GM23248 (cell line): ENCODE measurements at regions not wholly inside any gene's neighbourhood (a gene's known extent, or its start where the extent isn't known, plus 50 kb on each side); places are given as distances from the start of the nearest gene placed in this dataset.

ENCODE experiments used
- DNase-seq: peaks from one replicate; pipeline ENCODE4 v3.0.0-alpha.2; 2015
- H2AFZ ChIP-seq: fragments of 200-600 bp; sonication (generic); 2 replicates; pipeline ENCODE4 v1.6.1; 2016; ENCODE audit warnings: antibody characterized with exemption
- H3F3A ChIP-seq: fragments of 200-600 bp; sonication (generic); 2 replicates; pipeline ENCODE4 v1.6.1; 2016; ENCODE audit warnings: mild to moderate bottlenecking, antibody characterized with exemption, mixed run types; ENCODE audit not compliant: insufficient read depth
- H3K27ac ChIP-seq: fragments of 200-600 bp; sonication (generic); 2 replicates; pipeline ENCODE4 v1.5.1; 2016; ENCODE audit warnings: mild to moderate bottlenecking
- H3K27me3 ChIP-seq: fragments of 200-600 bp; sonication (generic); replicated peaks from 2 replicates; pipeline ENCODE4 v1.6.1; 2016; ENCODE audit warnings: mild to moderate bottlenecking; ENCODE audit not compliant: insufficient read depth
- H3K36me3 ChIP-seq: fragments of 200-600 bp; sonication (generic); 2 replicates; pipeline ENCODE4 v1.6.1; 2016; ENCODE audit warnings: low read depth, mild to moderate bottlenecking
- H3K4me1 ChIP-seq: fragments of 200-600 bp; sonication (generic); 2 replicates; pipeline ENCODE4 v1.6.1; 2016; ENCODE audit warnings: mild to moderate bottlenecking; ENCODE audit not compliant: insufficient read depth
- H3K4me2 ChIP-seq: fragments of 200-600 bp; sonication (generic); one replicate; pipeline ENCODE4 v1.6.1; 2016; ENCODE audit warnings: mild to moderate bottlenecking; ENCODE audit not compliant: unreplicated experiment
- H3K4me3 ChIP-seq: fragments of 200-600 bp; sonication (generic); 2 replicates; pipeline ENCODE4 v1.5.1; 2016; ENCODE audit warnings: mild to moderate bottlenecking
- H3K79me2 ChIP-seq: fragments of 200-600 bp; sonication (generic); 2 replicates; pipeline ENCODE4 v1.6.1; 2016; ENCODE audit warnings: mild to moderate bottlenecking; ENCODE audit not compliant: insufficient read depth
- H3K9ac ChIP-seq: fragments of 200-600 bp; sonication (generic); 2 replicates; pipeline ENCODE4 v1.6.1; 2016; ENCODE audit warnings: mild to moderate bottlenecking
- H3K9me2 ChIP-seq: fragments of 200-600 bp; sonication (generic); 2 replicates; pipeline ENCODE4 v1.6.1; 2016; ENCODE audit warnings: mixed run types, mild to moderate bottlenecking, moderate library complexity; ENCODE audit not compliant: insufficient read depth
- H3K9me3 ChIP-seq: fragments of 200-600 bp; sonication (generic); one replicate; pipeline ENCODE4 v1.6.1; 2017; ENCODE audit warnings: low read depth
- H4K20me1 ChIP-seq: fragments of 200-600 bp; sonication (generic); 2 replicates; pipeline ENCODE4 v1.6.0; 2016; ENCODE audit not compliant: insufficient read depth
- EZH2 ChIP-seq: fragments of 200-600 bp; sonication (generic); IDR thresholded peaks from 2 replicates; pipeline ENCODE4 v1.6.1; 2018; ENCODE audit warnings: antibody characterized with exemption, mild to moderate bottlenecking; ENCODE audit not compliant: insufficient read depth, poor library complexity, severe bottlenecking
- EZH2phosphoT487 ChIP-seq: fragments of 200-600 bp; sonication (generic); IDR thresholded peaks from 2 replicates; pipeline ENCODE4 v1.6.1; 2018; ENCODE audit warnings: antibody characterized with exemption, moderate library complexity, mild to moderate bottlenecking, low read depth; ENCODE audit not compliant: insufficient read depth
- WGBS, 2 experiments: methylation state at CpG; one replicate each; pipeline ENCODE4 v1.1.6; 2015 to 2017; ENCODE audit warnings: low lambda C conversion rate in 2 of 2, low coverage in 1 of 2; ENCODE audit errors: missing lambda C conversion rate in 2 of 2; 5-methylcytosine and 5-hydroxymethylcytosine counted together
- in situ Hi-C: fragments of 300-500 bp; cut with MboI; formaldehyde crosslinking; loops from 2 replicates; pipeline ENCODE4 v1.15.0; 2020

GRCh38 chr20:57897891-57898290, 188.1 kb upstream of the PMEPA1 start:
- in situ Hi-C loops, result no loop called here
- H3F3A ChIP-seq, result no peaks in the 10 kb centered on the region
- H3K27ac ChIP-seq, result no peak overlapping the region
- H3K27me3 ChIP-seq, result peaks cover 10% of the 10 kb centered on the region
- no peak overlapping the region for H3K9ac ChIP-seq
- no peak overlapping the region for H2AFZ ChIP-seq
- H3K79me2 ChIP-seq, result no peaks in the 10 kb centered on the region
- H3K4me2 ChIP-seq, result no peak overlapping the region
- TF ChIP-seq EZH2, result no peak
- TF ChIP-seq EZH2phosphoT487, result no peak
- no peaks in the 10 kb centered on the region for H4K20me1 ChIP-seq
- no peaks in the 10 kb centered on the region for H3K9me3 ChIP-seq
- WGBS, 2 experiments, result 95 to 97% methylated on average over 4 of the region's 4 CpGs
- DNase-seq, result no peak
- no peaks in the 10 kb centered on the region for H3K36me3 ChIP-seq
- no peak overlapping the region for H3K4me3 ChIP-seq
- H3K9me2 ChIP-seq, result no peaks in the 10 kb centered on the region
- peaks cover 10% of the 10 kb centered on the region for H3K4me1 ChIP-seq

DNA sequence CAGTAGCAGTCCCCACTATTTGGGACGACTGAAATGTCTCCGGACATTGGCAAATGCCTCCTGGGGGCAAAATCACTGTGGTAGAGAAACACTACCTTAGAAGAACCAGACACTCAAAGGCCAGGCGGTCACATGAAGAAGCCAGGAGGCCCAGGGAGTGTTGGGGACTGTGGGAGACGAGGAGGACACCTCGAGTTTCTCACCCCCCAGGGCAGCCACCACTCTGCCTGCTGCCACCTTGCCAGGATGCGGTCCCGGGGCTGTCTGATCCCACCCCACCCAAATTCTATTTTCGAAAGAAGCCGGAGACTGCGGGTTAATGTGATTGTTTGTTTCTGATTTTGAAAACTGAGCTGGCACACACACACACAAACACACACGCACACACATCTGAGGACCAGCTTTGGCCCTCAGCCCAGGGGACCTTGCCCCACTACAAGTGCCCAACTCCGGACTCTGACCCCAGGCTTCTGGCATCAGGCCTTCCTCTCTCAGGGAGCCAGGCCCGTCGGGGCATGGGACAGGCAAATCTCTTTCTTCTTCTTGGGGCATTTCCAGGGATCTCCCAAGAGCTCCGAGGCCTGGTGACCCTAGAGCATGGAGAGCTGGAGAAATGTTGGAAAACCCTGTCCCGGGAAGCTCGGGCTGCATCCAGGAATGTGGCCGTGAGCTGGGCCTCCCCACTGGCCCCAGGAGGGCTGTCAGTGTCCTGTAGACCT, 187.5 kb upstream of the PMEPA1 start:
- no peak overlapping the region for H3K4me2 ChIP-seq
- no peaks in the 10 kb centered on the region for H3K9me2 ChIP-seq
- H3F3A ChIP-seq, result no peaks in the 10 kb centered on the region
- no peak overlapping the region for H3K27ac ChIP-seq
- peaks cover 4% of the 10 kb centered on the region for H3K4me1 ChIP-seq
- H3K79me2 ChIP-seq, result no peaks in the 10 kb centered on the region
- 87 to 88% methylated on average over 18 of the region's 18 CpGs for WGBS, 2 experiments
- H3K4me3 ChIP-seq, result no peak overlapping the region
- no peaks in the 10 kb centered on the region for H3K36me3 ChIP-seq
- TF ChIP-seq EZH2 (no peak), EZH2phosphoT487 (no peak)
- in situ Hi-C loops, result no loop called here
- no peak overlapping the region for H3K9ac ChIP-seq
- no peak for DNase-seq
- peaks cover 10% of the 10 kb centered on the region for H3K27me3 ChIP-seq
- H3K9me3 ChIP-seq, result no peaks in the 10 kb centered on the region
- H2AFZ ChIP-seq, result no peak overlapping the region
- no peaks in the 10 kb centered on the region for H4K20me1 ChIP-seq

DNA sequence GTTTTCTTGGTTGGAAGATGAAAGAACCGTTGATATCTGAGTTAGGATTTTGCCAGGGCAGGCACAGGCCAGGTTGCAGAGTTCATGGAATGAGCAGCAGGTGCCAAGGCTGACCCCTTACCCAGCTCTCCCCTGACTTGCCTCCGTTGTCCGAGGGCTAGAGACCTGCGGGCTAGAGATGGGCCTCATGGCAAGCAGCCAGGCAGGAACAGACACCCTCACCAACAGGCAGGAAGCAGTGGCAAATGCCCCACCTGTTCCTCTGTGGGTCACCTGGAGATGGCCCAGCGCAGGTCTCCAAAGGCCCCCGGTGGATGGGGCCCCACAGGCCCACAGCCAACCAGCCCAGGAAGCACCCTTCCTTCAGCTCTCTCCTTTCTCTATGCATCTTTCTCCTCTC, 186.7 kb upstream of the PMEPA1 start:
- WGBS, 2 experiments, result 84 to 85% methylated on average over 6 of the region's 6 CpGs
- no peak overlapping the region for H3K4me3 ChIP-seq
- H3K79me2 ChIP-seq, result no peaks in the 10 kb centered on the region
- H3K9me3 ChIP-seq, result no peaks in the 10 kb centered on the region
- no peaks in the 10 kb centered on the region for H4K20me1 ChIP-seq
- no peaks in the 10 kb centered on the region for H3K4me1 ChIP-seq
- no peak overlapping the region for H3K4me2 ChIP-seq
- H3K27me3 ChIP-seq, result peaks cover 10% of the 10 kb centered on the region
- no peaks in the 10 kb centered on the region for H3F3A ChIP-seq
- no peaks in the 10 kb centered on the region for H3K9me2 ChIP-seq
- no peak overlapping the region for H3K9ac ChIP-seq
- no peak overlapping the region for H3K27ac ChIP-seq
- H3K36me3 ChIP-seq, result no peaks in the 10 kb centered on the region
- H2AFZ ChIP-seq, result no peak overlapping the region
- DNase-seq, result no peak
- in situ Hi-C loops, result no loop called here
- TF ChIP-seq EZH2phosphoT487 (no peak), EZH2 (no peak)

DNA sequence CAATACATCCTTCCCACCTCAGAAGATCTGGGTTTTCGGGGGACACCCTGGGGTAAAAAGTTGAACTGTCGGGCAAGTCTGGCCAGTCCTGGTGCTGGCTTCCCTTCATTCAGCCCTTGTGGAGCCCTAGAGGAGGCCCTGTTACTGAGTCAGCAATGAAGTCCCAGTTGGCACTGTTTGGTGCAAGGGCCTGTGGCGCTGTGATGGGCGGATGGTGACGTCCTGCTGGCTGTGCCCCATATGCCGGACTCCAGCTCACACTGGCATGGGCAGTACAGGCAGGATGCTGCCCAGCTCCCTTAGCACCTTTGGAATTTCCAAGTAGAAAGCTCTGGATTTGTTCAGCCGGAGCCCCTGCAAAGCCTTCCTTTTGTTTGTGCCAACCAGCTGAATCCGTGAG, 186.2 kb upstream of the PMEPA1 start:
- H3K79me2 ChIP-seq, result no peaks in the 10 kb centered on the region
- WGBS, 2 experiments, result 95 to 98% methylated on average over 8 of the region's 8 CpGs

More for the DNA sequence above, 186.2 kb upstream of the PMEPA1 start:
- Histone ChIP-seq H3K27me3 (peaks cover 10% of the 10 kb centered on the region), H2AFZ (no peak overlapping the region), H3F3A (no peaks in the 10 kb centered on the region), H3K4me2 (no peak overlapping the region), H3K4me3 (no peak overlapping the region), H3K9me2 (no peaks in the 10 kb centered on the region), H4K20me1 (no peaks in the 10 kb centered on the region), H3K9me3 (no peaks in the 10 kb centered on the region), H3K4me1 (no peaks in the 10 kb centered on the region), H3K36me3 (no peaks in the 10 kb centered on the region), H3K9ac (no peak overlapping the region), H3K27ac (no peak overlapping the region)
- in situ Hi-C loops, result no loop called here
- no peak for TF ChIP-seq EZH2
- no peak for TF ChIP-seq EZH2phosphoT487
- DNase-seq, result no peak
